Mesothelial cell of epicardium (in vitro differentiated cells): ENCODE measurements at regions not wholly inside any gene's neighbourhood (a gene's known extent, or its start where the extent isn't known, plus 50 kb on each side); places are given as distances from the start of the nearest gene placed in this dataset.

ENCODE experiments used
- DNase-seq, 2 experiments: peaks; one replicate each; pipeline ENCODE4 v3.0.0; 2021; ENCODE audit warnings: low spot score in 2 of 2; ENCODE audit not compliant: unreplicated experiment in 2 of 2
- H3K27ac Mint-ChIP-seq: 2 replicates; pipeline ENCODE4 v1.8.0; 2021; ENCODE audit warnings: mixed read lengths
- H3K27me3 Mint-ChIP-seq: 2 replicates; pipeline ENCODE4 v1.8.0; 2021; ENCODE audit warnings: low read depth, mixed read lengths
- H3K36me3 Mint-ChIP-seq: 2 replicates; pipeline ENCODE4 v1.8.0; 2021; ENCODE audit warnings: mixed read lengths
- H3K4me1 Mint-ChIP-seq: 2 replicates; pipeline ENCODE4 v1.8.0; 2021; ENCODE audit warnings: mixed read lengths
- H3K4me3 Mint-ChIP-seq: 2 replicates; pipeline ENCODE4 v1.8.0; 2021; ENCODE audit warnings: mild to moderate bottlenecking, moderate library complexity, mixed read lengths
- H3K9me3 Mint-ChIP-seq: 2 replicates; pipeline ENCODE4 v1.8.0; 2021; ENCODE audit warnings: mixed read lengths
- CTCF ChIP-seq: fragments of 200-600 bp; sonication (generic); IDR thresholded peaks from one replicate; pipeline ENCODE4 v1.5.0; 2021; ENCODE audit warnings: antibody characterized with exemption; ENCODE audit not compliant: unreplicated experiment

DNA sequence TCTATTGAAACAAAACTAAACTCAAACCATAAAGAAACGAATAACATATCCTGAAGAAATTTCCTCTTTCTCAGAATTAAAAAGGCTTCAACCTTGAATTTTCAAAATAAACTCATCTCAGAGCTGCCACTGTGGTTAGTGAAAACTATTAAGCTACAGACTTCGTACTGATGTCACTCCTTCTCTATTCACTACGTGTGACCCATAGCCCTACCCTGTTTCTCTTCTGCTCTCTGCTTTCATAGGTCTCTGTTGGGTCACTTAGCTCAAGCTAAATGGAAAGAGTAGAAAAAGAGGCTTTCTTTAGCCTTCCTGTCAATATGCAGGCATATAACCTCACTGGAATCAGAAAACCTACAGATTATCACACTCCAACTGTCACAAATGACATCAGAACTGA lies 126.6 kb upstream of the MME start:
- H3K4me1 Mint-ChIP-seq: peaks cover 5% of the 10 kb centered on the region
- no peak for DNase-seq
- peaks cover 24% of the 10 kb centered on the region for H3K9me3 Mint-ChIP-seq
- H3K4me3 Mint-ChIP-seq: no peak overlapping the region
- peaks cover 10% of the 10 kb centered on the region for H3K36me3 Mint-ChIP-seq
- no peak overlapping the region for H3K27ac Mint-ChIP-seq
- TF ChIP-seq CTCF: no peak
- no peaks in the 10 kb centered on the region for H3K27me3 Mint-ChIP-seq

- H3K9me3 Mint-ChIP-seq: peaks cover 31% of the 10 kb centered on the region
- no peak overlapping the region for H3K27ac Mint-ChIP-seq
- no peak overlapping the region for H3K4me3 Mint-ChIP-seq
- no peaks in the 10 kb centered on the region for H3K27me3 Mint-ChIP-seq
- peaks cover 5% of the 10 kb centered on the region for H3K4me1 Mint-ChIP-seq
- DNase-seq: no peak
- no peak for TF ChIP-seq CTCF
- H3K36me3 Mint-ChIP-seq: peaks cover 10% of the 10 kb centered on the region
These were observed 127.6 kb upstream of the MME start for GRCh38 chr3:154952553-154952952.

DNA sequence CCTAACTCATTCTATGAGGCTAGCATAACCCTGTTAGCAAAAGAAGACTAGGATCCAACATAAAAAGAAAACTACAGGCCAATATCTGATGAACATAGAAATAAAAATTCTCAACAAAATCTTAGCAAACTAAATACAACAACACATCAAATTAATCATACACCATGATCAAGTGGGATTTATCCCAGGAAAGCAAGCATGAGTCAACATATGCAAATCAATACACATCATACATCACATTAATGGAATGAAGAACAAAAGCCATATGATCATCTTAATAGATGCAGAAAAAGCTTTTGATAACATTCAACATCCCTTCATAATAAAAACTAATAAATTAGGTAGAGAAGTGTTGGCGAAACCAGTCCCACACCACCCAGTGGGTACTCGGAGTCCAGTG lies 136.1 kb upstream of the MME start:
- Mint-ChIP-seq H3K4me1 (no peaks in the 10 kb centered on the region), H3K27me3 (no peaks in the 10 kb centered on the region), H3K9me3 (peaks cover 46% of the 10 kb centered on the region), H3K27ac (no peak overlapping the region), H3K36me3 (peaks cover 4% of the 10 kb centered on the region), H3K4me3 (no peak overlapping the region)
- TF ChIP-seq CTCF: no peak
- no peak for DNase-seq

- Mint-ChIP-seq H3K36me3 (peaks cover 4% of the 10 kb centered on the region), H3K27ac (no peak overlapping the region), H3K4me1 (no peaks in the 10 kb centered on the region), H3K27me3 (no peaks in the 10 kb centered on the region), H3K9me3 (peaks cover 40% of the 10 kb centered on the region), H3K4me3 (no peak overlapping the region)
- DNase-seq: no peak
- TF ChIP-seq CTCF: no peak
These were observed 137.3 kb upstream of the MME start for GRCh38 chr3:154942827-154943226.

DNA sequence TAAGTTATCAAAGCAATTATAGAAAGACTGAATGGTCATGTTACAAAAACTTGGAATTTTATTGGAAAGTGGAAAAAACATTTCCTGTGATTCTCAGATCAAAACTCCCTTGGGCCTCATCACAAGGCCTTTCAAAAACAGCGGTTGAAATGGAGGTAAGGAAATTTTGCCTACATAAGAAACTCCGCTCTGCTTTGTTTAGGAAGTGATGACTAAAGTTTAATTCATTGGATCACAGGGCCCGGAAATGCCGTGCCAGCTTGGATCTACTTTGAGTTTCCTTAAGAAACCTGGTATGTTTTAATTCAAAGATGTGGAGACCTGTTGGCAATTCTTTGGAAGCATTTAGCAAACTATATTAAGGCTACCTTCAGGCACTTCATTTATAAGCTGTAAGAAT lies 143.9 kb upstream of the MME start:
- H3K27me3 Mint-ChIP-seq: no peaks in the 10 kb centered on the region

More for the DNA sequence above, 143.9 kb upstream of the MME start:
- TF ChIP-seq CTCF: no peak
- Mint-ChIP-seq H3K4me3 (no peak overlapping the region), H3K4me1 (no peaks in the 10 kb centered on the region), H3K27ac (no peak overlapping the region), H3K36me3 (peaks cover 1% of the 10 kb centered on the region), H3K9me3 (peaks cover 8% of the 10 kb centered on the region)
- DNase-seq: no peak
